WERI-Rb-1 (cell line): ENCODE measurements at regions not wholly inside any gene's neighbourhood (a gene's known extent, or its start where the extent isn't known, plus 50 kb on each side); places are given as distances from the start of the nearest gene placed in this dataset.
A peak's percentile ranks its signal among the peaks of the same experiment; 100 is the strongest.

Experiments used
- DNase-seq: peaks from one replicate; pipeline ENCODE4 v3.0.0-alpha.2; 2020
- H3K27ac ChIP-seq: fragments of 250-450 bp; sonication (Bioruptor Pico); 2 replicates; pipeline ENCODE4 v1.5.1; 2020; ENCODE audit warnings: mild to moderate bottlenecking, moderate library complexity
- H3K27me3 ChIP-seq: fragments of 250-450 bp; sonication (Bioruptor Pico); 2 replicates; pipeline ENCODE4 v1.5.1; 2021; ENCODE audit warnings: mild to moderate bottlenecking, low read depth, moderate library complexity; ENCODE audit not compliant: insufficient read depth, severe bottlenecking
- H3K36me3 ChIP-seq: fragments of 250-450 bp; sonication (Bioruptor Pico); 2 replicates; pipeline ENCODE4 v1.5.1; 2020; ENCODE audit warnings: mild to moderate bottlenecking, moderate library complexity
- H3K4me3 ChIP-seq: 2 replicates; pipeline ENCODE4 v1.5.1; 2011; ENCODE audit warnings: low read depth, mild to moderate bottlenecking, control low read depth, low read length
- H3K9me3 ChIP-seq: fragments of 250-450 bp; sonication (Bioruptor Pico); 2 replicates; pipeline ENCODE4 v1.5.1; 2021; ENCODE audit warnings: mild to moderate bottlenecking, moderate library complexity; ENCODE audit not compliant: severe bottlenecking
- TF ChIP-seq, protein P1 (sequence below): IDR thresholded peaks from 2 replicates; pipeline ENCODE4 v1.5.1; 2011; ENCODE audit warnings: low read depth, mild to moderate bottlenecking, control low read depth, inconsistent platforms, low read length

DNA sequence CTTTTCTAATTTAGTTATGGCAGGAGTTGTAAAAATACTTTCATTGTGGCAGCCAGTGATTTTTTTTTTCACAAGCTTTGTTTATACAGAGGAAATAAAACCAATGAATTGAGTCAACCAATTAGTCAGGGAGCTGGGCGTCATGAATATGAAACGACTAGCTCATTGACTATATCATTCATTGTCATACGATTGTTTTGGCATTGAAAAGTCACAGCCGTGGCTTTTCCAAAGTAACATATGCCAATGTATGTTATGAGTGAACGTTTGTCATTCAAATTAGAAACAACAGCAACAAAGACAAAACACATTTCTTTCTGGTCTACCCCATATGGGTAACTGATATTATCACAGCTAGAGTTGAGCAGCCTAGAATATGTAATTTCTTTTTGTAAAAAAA is 810.6 kb downstream of the EPHA7 start:
- no peaks in the 10 kb centered on the region for H3K36me3 ChIP-seq
- DNase-seq = no peak
- no peaks in the 10 kb centered on the region for H3K9me3 ChIP-seq
- no peaks in the 10 kb centered on the region for H3K27me3 ChIP-seq
- no peak overlapping the region for H3K27ac ChIP-seq
- no peak overlapping the region for H3K4me3 ChIP-seq
- TF ChIP-seq, protein P1, sequence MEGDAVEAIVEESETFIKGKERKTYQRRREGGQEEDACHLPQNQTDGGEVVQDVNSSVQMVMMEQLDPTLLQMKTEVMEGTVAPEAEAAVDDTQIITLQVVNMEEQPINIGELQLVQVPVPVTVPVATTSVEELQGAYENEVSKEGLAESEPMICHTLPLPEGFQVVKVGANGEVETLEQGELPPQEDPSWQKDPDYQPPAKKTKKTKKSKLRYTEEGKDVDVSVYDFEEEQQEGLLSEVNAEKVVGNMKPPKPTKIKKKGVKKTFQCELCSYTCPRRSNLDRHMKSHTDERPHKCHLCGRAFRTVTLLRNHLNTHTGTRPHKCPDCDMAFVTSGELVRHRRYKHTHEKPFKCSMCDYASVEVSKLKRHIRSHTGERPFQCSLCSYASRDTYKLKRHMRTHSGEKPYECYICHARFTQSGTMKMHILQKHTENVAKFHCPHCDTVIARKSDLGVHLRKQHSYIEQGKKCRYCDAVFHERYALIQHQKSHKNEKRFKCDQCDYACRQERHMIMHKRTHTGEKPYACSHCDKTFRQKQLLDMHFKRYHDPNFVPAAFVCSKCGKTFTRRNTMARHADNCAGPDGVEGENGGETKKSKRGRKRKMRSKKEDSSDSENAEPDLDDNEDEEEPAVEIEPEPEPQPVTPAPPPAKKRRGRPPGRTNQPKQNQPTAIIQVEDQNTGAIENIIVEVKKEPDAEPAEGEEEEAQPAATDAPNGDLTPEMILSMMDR = no peak

- no peaks in the 10 kb centered on the region for H3K9me3 ChIP-seq
- TF ChIP-seq, protein P1 = no peak
- no peak overlapping the region for H3K4me3 ChIP-seq
- DNase-seq = no peak
- no peak overlapping the region for H3K27ac ChIP-seq
- H3K36me3 ChIP-seq = no peaks in the 10 kb centered on the region
- no peaks in the 10 kb centered on the region for H3K27me3 ChIP-seq
These were observed 826.2 kb downstream of the EPHA7 start for GRCh38 chr6:92593201-92593600.

- TF ChIP-seq, protein P1 = no peak
- Histone ChIP-seq H3K27ac (no peak overlapping the region), H3K36me3 (no peaks in the 10 kb centered on the region), H3K9me3 (no peaks in the 10 kb centered on the region), H3K27me3 (no peaks in the 10 kb centered on the region), H3K4me3 (no peak overlapping the region)
- DNase-seq = no peak
These were observed 829.4 kb downstream of the EPHA7 start for GRCh38 chr6:92589996-92590395.

DNA sequence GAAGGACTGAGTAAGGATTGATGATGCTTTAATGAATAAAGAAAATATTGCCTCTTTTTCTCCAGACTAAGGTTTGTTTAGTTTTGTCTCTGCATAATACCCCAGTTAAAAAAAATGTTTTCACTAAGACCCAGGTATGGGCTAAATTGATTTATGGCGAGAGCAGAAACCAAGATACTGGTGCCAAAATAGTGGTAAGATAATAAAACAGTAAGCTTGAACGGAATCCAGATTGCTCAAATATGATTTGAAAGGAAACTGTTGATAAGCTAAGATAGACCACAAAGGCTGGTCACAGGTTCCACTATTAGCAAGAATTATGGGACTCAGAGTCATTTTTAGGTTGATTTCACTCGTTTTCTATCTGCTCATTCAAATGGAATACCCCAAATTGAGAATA is 831.2 kb downstream of the EPHA7 start:
- no peak for DNase-seq
- Histone ChIP-seq H3K4me3 (no peak overlapping the region), H3K36me3 (no peaks in the 10 kb centered on the region), H3K27me3 (no peaks in the 10 kb centered on the region), H3K27ac (no peak overlapping the region), H3K9me3 (no peaks in the 10 kb centered on the region)
- TF ChIP-seq, protein P1 = no peak

- TF ChIP-seq, protein P1 = no peak
- Histone ChIP-seq H3K27me3 (no peaks in the 10 kb centered on the region), H3K36me3 (no peaks in the 10 kb centered on the region), H3K27ac (no peak overlapping the region), H3K9me3 (no peaks in the 10 kb centered on the region), H3K4me3 (no peak overlapping the region)
- DNase-seq = no peak
These were observed 831.8 kb downstream of the EPHA7 start for GRCh38 chr6:92587525-92587924.

- Histone ChIP-seq H3K27me3 (no peaks in the 10 kb centered on the region), H3K4me3 (no peak overlapping the region), H3K9me3 (no peaks in the 10 kb centered on the region), H3K27ac (no peak overlapping the region), H3K36me3 (no peaks in the 10 kb centered on the region)
- peak; percentile 14 for DNase-seq
- TF ChIP-seq, protein P1 = no peak
These were observed 833.0 kb downstream of the EPHA7 start for GRCh38 chr6:92586236-92586977.
